ENCODE measurements at regions not wholly inside any gene's neighbourhood (a gene's known extent, or its start where the extent isn't known, plus 50 kb on each side); places are given as distances from the start of the nearest gene placed in this dataset.

DNA sequence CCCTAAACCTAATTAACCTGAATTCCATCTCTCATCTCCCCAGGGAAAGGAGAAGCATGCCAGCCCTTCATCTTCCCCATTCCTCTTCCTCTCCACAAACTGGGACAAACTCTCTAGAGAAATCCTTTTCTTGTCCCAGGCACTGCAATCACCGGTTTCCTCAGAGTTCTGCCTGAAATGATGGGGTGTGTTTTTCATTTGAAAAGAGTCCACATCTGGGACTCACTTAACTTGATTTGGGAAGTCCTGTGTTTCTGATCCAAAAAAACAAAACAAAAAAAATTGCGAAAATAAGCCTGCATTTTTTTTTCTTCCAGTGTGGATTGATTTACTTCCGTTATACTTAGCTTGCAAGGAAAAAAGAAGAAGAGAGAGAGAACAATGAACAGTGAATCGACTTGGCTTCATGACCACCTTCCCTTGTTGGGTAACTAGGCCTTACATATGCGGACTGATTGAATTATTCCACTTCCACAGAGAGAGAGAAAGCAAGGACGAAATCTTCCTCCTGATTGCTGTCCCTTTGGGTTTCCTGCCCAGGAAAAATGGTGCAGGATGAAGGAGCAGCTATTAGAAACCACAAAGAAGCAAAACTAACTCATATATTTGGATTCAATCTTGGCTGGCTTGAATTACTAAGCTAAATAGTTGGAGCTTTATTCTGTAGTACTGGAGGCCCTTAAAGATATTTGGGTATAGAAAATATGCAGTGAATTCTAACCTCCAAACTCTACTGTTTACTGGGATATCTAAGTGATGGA is 506.2 kb upstream of the TBX3 start:
- TF ChIP-seq, protein P1, sequence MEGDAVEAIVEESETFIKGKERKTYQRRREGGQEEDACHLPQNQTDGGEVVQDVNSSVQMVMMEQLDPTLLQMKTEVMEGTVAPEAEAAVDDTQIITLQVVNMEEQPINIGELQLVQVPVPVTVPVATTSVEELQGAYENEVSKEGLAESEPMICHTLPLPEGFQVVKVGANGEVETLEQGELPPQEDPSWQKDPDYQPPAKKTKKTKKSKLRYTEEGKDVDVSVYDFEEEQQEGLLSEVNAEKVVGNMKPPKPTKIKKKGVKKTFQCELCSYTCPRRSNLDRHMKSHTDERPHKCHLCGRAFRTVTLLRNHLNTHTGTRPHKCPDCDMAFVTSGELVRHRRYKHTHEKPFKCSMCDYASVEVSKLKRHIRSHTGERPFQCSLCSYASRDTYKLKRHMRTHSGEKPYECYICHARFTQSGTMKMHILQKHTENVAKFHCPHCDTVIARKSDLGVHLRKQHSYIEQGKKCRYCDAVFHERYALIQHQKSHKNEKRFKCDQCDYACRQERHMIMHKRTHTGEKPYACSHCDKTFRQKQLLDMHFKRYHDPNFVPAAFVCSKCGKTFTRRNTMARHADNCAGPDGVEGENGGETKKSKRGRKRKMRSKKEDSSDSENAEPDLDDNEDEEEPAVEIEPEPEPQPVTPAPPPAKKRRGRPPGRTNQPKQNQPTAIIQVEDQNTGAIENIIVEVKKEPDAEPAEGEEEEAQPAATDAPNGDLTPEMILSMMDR (IDR thresholded peaks at IDR 0.05; ENCODE audit: low read depth, low read length, missing input control): no peak
- TF ChIP-seq FOXA1 (IDR thresholded peaks at IDR 0.05) (no peak), RAD21 (IDR thresholded peaks at IDR 0.05) (no peak)
- TF ChIP-seq, protein P2, sequence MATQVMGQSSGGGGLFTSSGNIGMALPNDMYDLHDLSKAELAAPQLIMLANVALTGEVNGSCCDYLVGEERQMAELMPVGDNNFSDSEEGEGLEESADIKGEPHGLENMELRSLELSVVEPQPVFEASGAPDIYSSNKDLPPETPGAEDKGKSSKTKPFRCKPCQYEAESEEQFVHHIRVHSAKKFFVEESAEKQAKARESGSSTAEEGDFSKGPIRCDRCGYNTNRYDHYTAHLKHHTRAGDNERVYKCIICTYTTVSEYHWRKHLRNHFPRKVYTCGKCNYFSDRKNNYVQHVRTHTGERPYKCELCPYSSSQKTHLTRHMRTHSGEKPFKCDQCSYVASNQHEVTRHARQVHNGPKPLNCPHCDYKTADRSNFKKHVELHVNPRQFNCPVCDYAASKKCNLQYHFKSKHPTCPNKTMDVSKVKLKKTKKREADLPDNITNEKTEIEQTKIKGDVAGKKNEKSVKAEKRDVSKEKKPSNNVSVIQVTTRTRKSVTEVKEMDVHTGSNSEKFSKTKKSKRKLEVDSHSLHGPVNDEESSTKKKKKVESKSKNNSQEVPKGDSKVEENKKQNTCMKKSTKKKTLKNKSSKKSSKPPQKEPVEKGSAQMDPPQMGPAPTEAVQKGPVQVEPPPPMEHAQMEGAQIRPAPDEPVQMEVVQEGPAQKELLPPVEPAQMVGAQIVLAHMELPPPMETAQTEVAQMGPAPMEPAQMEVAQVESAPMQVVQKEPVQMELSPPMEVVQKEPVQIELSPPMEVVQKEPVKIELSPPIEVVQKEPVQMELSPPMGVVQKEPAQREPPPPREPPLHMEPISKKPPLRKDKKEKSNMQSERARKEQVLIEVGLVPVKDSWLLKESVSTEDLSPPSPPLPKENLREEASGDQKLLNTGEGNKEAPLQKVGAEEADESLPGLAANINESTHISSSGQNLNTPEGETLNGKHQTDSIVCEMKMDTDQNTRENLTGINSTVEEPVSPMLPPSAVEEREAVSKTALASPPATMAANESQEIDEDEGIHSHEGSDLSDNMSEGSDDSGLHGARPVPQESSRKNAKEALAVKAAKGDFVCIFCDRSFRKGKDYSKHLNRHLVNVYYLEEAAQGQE (IDR thresholded peaks at IDR 0.05): no peak

Measured in liver (tissue), 3 donors.